ENCODE measurements at regions not wholly inside any gene's neighbourhood (a gene's known extent, or its start where the extent isn't known, plus 50 kb on each side); places are given as distances from the start of the nearest gene placed in this dataset.
A peak's percentile ranks its signal among the peaks of the same experiment; 100 is the strongest.

GRCh38 chr13:31896427-31896826 is 135.1 kb upstream of the FRY start:
- DNase-seq (ENCODE audit: low read depth in 2 of 2), result no peak

- DNase-seq (ENCODE audit: low read depth in 2 of 2), result no peak
Observed at GRCh38 chr13:31898378-31899071, 133.0 kb upstream of the FRY start.

DNA sequence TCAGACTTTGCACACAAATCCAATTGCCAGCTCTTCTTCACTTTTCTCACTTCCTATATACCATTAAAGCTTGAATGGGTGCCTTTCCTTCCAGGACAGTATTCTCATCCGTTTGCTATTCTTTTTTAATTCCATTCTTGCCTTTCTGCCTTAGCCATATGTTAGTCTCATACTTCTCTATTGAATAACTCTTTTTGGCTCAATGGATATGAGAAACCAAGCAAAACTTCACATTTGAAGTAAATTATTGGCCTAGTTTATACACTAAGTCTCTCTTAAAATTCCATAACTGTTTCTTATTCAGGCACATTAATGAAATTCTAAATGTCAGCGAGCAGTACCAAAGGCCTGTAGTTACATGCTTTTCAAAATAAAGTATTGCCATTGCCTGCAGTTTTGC is 129.6 kb upstream of the FRY start:
- DNase-seq (ENCODE audit: low read depth in 2 of 2), result no peak

DNA sequence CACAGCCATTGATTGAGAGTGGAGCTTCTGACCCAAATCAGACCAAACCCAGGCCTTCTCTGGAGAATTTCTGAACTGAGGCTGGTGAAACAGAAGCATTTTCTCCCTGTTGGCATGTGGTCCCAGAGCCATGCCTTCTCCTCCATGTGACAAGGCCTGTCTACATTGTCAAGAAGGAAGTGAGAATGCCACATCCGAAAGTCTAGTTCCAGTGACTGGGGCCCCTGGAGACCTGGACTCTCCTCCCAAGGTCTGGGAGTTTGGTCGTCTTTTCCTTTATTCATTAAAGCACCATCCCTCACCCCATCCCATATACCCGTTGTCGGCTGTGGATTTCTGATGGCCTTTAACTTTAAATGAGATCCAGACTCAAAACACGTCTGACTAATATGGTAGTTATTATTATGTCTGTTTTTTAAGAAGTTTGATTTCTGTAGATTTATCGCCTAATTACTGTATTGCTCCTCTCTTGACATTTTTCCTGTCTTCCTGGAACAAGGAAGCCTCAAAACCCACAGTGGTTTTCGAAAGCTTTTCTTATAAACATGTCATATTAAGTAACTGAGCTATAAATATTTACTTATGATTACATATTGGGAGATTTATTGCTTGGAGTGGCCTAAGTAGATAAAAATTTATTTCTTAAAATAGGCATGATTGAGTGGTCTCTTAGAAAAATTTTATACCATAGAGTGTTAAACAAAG is 128.3 kb upstream of the FRY start:
- no peak for DNase-seq (ENCODE audit: low read depth in 2 of 2)

- no peak for DNase-seq (ENCODE audit: low read depth in 2 of 2)
Observed at GRCh38 chr13:31904941-31905824, 126.4 kb upstream of the FRY start.

- DNase-seq (ENCODE audit: low read depth in 2 of 2), result no peak
Observed at GRCh38 chr13:31905961-31906360, 125.6 kb upstream of the FRY start.

DNA sequence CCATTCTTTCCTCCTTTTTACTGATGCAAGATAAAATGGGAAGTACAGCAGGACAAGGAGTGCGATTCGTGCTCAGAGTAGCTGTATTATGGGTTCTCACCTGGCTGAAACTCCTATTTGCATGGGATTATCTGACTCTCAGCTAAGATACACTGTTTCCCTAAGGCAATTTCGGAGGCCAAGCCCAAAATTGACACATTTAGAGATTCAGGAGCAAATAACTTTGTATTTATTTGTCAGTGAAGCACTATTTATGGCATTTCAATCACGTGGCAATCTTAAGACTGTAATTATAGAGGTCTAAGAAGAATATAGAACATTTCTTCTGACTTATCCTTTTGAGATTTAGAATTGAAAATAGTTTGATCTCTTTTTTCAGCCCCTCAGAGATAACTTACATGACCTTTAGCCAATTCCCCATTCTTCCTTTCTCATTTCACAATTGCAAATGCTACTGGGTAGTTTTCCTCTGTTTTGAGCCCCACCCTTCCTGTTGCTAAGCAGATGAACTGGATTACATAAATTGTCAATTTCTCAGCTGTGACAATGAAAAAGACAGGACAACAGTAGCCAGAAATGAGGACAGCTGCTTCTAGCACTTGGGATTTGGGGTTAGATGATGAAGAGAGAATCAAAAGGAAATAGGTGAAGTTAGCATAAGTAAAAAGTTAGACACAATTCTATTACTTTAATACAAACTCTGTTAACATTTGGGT is 122.7 kb upstream of the FRY start:
- DNase-seq (ENCODE audit: low read depth in 2 of 2), result no peak

- peak in 1 of 2 donors; percentile 17 for DNase-seq (ENCODE audit: low read depth in 2 of 2)
Observed at GRCh38 chr13:31909864-31910551, 121.6 kb upstream of the FRY start.

DNA sequence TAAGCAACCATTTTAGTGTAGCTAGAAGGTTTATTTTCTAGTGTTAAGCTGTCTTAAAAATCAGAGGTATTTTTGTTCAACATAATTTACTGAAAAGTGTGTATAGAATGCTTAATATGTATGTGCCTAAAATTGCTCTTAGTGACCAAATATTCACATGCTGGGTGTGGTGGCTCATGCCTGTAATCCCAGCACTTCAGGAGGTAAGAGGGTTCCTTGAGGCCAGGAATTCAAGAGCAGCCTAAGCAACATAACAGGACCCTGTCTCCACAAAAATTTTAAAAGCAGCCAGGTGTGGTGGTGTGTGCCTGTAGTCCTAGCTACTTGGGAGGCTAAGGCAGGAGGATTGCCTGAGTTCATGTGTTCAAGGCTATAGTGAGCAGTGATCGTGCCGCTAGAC is 120.9 kb upstream of the FRY start:
- DNase-seq (ENCODE audit: low read depth in 2 of 2), result no peak

- no peak for DNase-seq (ENCODE audit: low read depth in 2 of 2)
Observed at GRCh38 chr13:31912647-31913401, 118.8 kb upstream of the FRY start.

- no peak for DNase-seq (ENCODE audit: low read depth in 2 of 2)
Observed at GRCh38 chr13:31913459-31913858, 118.1 kb upstream of the FRY start.

DNA sequence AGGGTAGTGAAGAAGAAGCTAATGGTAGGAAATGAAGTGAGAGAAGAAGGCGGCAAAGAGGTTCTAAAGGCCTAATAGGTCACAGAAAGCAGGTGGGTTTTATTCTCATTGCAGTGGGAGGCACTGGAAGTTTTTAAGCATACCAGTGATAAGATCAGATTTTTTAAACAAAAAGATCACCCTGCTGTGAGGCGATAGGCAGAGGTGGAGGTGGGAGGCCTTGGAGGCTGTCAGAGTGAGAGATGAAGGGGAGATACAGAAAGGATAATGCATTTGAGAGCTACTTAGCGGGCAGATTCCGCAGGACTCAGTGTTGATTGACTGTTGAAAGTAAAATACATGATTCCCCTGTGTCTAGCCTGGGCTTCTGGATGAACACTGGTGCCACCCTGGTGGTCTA is 116.7 kb upstream of the FRY start:
- DNase-seq (ENCODE audit: low read depth in 2 of 2), result no peak

DNA sequence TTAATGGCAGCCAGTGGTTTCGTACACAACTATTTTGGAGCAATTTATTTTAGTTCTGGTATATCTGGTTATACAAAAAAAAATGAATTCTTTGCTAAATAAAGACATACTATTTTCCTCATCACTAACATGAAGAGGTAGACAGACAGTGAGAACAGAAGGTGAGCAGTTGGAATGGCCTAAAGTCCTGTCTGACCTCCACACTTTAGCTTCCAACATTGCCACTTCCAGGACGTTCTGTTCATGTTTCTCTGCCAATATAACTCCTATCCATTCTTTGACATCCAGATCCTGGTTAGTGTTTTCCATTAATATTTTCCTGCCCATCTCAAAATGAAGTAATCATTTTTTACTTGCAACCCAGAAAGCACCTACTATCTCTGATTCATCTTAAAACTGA is 112.9 kb upstream of the FRY start:
- DNase-seq (ENCODE audit: low read depth in 2 of 2), result no peak

DNA sequence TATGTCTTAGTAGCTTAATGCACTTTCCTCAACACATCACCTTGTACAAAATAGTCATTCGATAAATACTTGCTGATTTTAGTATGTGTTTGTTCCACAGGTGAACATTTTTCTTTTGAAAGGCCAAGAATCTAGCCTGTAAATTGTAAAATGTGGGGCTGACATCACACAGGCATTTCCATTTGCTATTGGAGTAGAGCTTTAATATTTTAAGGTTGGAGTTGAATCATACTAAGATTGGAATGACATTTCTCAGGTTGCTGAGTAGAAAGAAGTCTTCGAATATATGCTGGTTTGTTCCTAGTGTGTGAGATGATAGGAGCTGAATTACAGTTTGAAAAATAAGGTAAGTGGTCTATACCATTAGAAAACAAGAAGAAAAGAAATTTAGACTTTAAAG is 112.3 kb upstream of the FRY start:
- DNase-seq (ENCODE audit: low read depth in 2 of 2), result no peak

DNA sequence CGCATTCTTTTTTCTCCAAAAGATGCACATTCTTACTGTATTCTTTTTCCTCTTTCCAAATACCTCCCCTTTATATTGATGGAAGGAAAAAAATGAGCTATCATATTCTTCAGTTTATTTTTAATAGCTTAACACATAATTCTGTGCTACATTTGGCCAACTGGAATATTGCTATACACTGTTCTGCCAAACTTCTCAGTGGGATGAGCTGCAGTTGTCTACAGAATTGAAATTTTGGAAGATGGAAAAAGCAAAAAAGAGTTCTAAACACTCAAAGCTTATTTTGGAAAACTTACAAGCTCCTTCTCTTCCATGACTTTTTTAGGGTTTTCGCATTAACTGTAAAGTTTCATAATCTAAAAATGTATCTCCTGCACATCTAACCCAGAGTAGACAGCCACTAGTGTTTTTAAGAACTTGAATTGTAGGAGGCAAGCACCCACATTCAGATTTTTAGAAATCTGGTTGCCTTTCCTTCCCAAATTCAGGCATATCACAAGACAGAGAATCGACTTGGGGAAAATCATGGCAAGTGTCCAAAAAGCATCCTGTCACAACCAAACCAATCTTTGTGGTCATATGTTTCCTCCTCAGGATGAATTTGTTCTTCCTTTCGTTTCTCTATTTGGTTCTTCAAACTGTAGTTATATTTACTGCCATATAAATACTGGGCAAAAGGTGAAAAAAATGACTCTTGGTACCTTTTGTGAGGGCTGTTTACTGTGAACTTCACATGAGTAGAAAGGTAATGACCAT is 111.4 kb upstream of the FRY start:
- no peak for DNase-seq (ENCODE audit: low read depth in 2 of 2)

GRCh38 chr13:31920727-31921100 is 110.9 kb upstream of the FRY start:
- DNase-seq (ENCODE audit: low read depth in 2 of 2), result no peak

DNA sequence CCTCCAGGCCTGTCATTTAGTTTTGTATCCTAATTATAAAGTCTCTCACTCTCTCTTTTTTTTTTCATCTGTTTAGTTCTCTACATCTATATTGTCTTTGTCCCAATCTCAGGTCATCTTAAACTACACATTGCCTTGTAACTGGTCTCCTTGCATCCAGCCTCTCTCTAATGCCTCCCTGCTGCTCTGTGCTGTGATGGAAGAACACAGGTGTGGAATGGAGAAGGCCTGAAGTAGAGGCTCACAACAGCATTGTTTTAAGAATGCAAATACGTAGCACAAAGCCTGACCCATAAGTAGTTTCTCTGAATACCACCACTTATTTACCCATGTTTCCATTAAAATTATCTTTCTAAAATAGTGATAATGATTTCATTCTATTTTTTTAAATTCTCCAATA is 108.8 kb upstream of the FRY start:
- DNase-seq (ENCODE audit: low read depth in 2 of 2), result no peak

DNA sequence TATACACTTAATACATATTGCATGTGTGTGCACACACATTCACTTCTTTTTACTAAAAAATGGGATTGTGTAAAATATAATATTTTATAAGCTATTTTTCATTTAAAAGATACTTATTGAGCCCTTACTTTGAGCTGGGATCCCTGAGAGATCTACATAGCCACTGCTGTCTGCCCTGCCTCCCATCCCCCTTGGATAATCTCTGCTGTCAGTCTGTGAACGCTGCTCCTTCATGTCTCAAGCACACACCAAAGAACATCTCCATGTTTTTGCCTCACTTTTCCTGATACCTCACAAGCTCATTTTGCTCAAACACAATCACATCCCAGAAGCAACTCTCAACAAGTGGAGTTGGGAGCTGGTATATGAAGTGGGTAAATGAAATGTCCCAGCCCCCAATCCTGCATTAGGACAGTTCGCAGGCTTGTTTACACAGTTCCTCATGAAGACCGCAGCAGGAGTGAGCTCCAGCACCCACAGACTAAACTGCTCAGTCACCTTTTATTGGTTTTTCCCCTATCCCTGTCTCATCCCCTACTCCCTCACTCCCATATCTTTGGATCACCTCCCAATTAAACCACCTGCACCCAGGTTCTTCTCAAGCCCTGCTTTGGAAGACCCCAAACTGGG is 108.3 kb upstream of the FRY start:
- no peak for DNase-seq (ENCODE audit: low read depth in 2 of 2)

- DNase-seq (ENCODE audit: low read depth in 2 of 2), result no peak
Observed at GRCh38 chr13:31925079-31925478, 106.5 kb upstream of the FRY start.
